Endothelial cell of umbilical vein (primary cell): ENCODE measurements at regions not wholly inside any gene's neighbourhood (a gene's known extent, or its start where the extent isn't known, plus 50 kb on each side); places are given as distances from the start of the nearest gene placed in this dataset.

ENCODE experiments used
- BruUV-seq: library from RNA; stranded (reverse); fragments of 400-500 nt; replicated peaks from 2 replicates; lab custom pipeline; 2021; lab: Mats Ljungman, UMichigan
- CTCF ChIA-PET: fragments of 300-600, 350-600 bp; sonication (Branson Sonifier 250); formaldehyde crosslinking; loops from one replicate; lab custom pipeline; 2021; ENCODE audit warnings: antibody characterized with exemption, inconsistent platforms; lab: Charles Lee
- POLR2A ChIA-PET: fragments of 300-600, 350-600 bp; sonication (Branson Sonifier 250); formaldehyde crosslinking; loops from one replicate; lab custom pipeline; 2021; ENCODE audit warnings: antibody characterized with exemption, inconsistent platforms; lab: Charles Lee
- DNase-seq: peaks from one replicate; pipeline ENCODE4 v3.0.0-alpha.2; 2011; ENCODE audit warnings: low read depth, low spot score
- FAIRE-seq: peaks from 2 replicates; lab custom pipeline; 2011; peaks lifted over from hg19 to GRCh38; lab: Jason Lieb, UNC
- H2AFZ ChIP-seq: 2 replicates; pipeline ENCODE4 v1.6.0; 2012; ENCODE audit warnings: low read depth, low read length, control low read depth, inconsistent platforms
- H3K27ac ChIP-seq: 2 replicates; pipeline ENCODE4 v1.5.1; 2011; ENCODE audit warnings: low read depth, mild to moderate bottlenecking, control low read depth, low read length, moderate library complexity; ENCODE audit not compliant: insufficient read depth
- H3K27me3 ChIP-seq, 2 experiments: 2 replicates each; pipeline versions ENCODE4 v1.6.0 to v1.6.1; 2011; ENCODE audit warnings: low read length in 2 of 2, mixed read lengths in 1 of 2; ENCODE audit not compliant: control insufficient read depth in 2 of 2, insufficient read depth in 2 of 2
- H3K36me3 ChIP-seq, 2 experiments: 2 replicates in 1 of 2; 3 replicates in 1 of 2; pipeline ENCODE4 v1.5.1; 2011; ENCODE audit warnings: low read length in 2 of 2, mild to moderate bottlenecking in 1 of 2, moderate library complexity in 1 of 2; ENCODE audit not compliant: control insufficient read depth in 2 of 2, insufficient read depth in 2 of 2; ENCODE audit errors: extremely low read depth in 1 of 2
- H3K4me1 ChIP-seq: 3 replicates; pipeline ENCODE4 v1.5.1; 2011; ENCODE audit warnings: mild to moderate bottlenecking, low read length; ENCODE audit not compliant: control insufficient read depth, insufficient read depth; ENCODE audit errors: extremely low read depth
- H3K4me2 ChIP-seq: 2 replicates; pipeline ENCODE4 v1.6.1; 2011; ENCODE audit warnings: low read length, control low read depth, mixed read lengths; ENCODE audit not compliant: insufficient read depth
- H3K4me3 ChIP-seq, 3 experiments: fragments of 200-600 bp in 1 of 3; sonication (generic), shearing (Covaris generic) in 1 of 3; replicated peaks in 1 of 3; 2 replicates each; pipeline ENCODE4 v1.5.1; 2011 to 2016; ENCODE audit warnings: control low read depth in 3 of 3, low read length in 3 of 3, mild to moderate bottlenecking in 2 of 3, inconsistent platforms in 1 of 3, low read depth in 1 of 3, moderate library complexity in 1 of 3; ENCODE audit not compliant: insufficient read depth in 1 of 3
- H3K79me2 ChIP-seq: 2 replicates; pipeline ENCODE4 v1.6.0; 2012; ENCODE audit warnings: low read length, inconsistent platforms; ENCODE audit not compliant: control insufficient read depth, insufficient read depth
- H3K9ac ChIP-seq: replicated peaks from 2 replicates; pipeline ENCODE3; 2011; ENCODE audit warnings: low read length, control low read depth; ENCODE audit not compliant: insufficient read depth; ENCODE audit errors: extremely low read depth
- H3K9me1 ChIP-seq: replicated peaks from 3 replicates; pipeline ENCODE4 v1.6.0; 2011; ENCODE audit warnings: mild to moderate bottlenecking, low read length; ENCODE audit not compliant: control insufficient read depth, insufficient read depth; ENCODE audit errors: extremely low read depth
- H3K9me3 ChIP-seq: replicated peaks from 2 replicates; pipeline ENCODE4 v1.5.1; 2012; ENCODE audit warnings: low read length, inconsistent platforms; ENCODE audit not compliant: control insufficient read depth, insufficient read depth
- H4K20me1 ChIP-seq: replicated peaks from 2 replicates; pipeline ENCODE3; 2011; ENCODE audit warnings: mild to moderate bottlenecking, low read length; ENCODE audit not compliant: control insufficient read depth, insufficient read depth; ENCODE audit errors: extremely low read depth
- CTCF ChIP-seq, 2 donors: IDR thresholded peaks; 1 replicate in 1 of 2; 2 replicates in 1 of 2; pipeline ENCODE4 v1.5.1; 2011; ENCODE audit warnings: low read length in 2 of 2, mild to moderate bottlenecking in 2 of 2, moderate library complexity in 2 of 2, control low read depth in 1 of 2, inconsistent platforms in 1 of 2, low read depth in 1 of 2; ENCODE audit not compliant: insufficient read depth in 1 of 2; ENCODE audit errors: extremely low read depth in 1 of 2
- GATA2 ChIP-seq: IDR thresholded peaks from 2 replicates; pipeline ENCODE4 v1.7.0; 2011; ENCODE audit warnings: low read depth, mild to moderate bottlenecking, moderate library complexity, mixed read lengths, low read length; ENCODE audit not compliant: insufficient read length, insufficient read depth
- JUN ChIP-seq: IDR thresholded peaks from 2 replicates; pipeline ENCODE4 v1.6.1; 2011; ENCODE audit warnings: borderline replicate concordance, low read depth; ENCODE audit not compliant: insufficient read length, insufficient read depth
- MAX ChIP-seq: IDR thresholded peaks from 2 replicates; pipeline ENCODE4 v1.6.1; 2011; ENCODE audit not compliant: insufficient read depth, insufficient read length
- POLR2A ChIP-seq: IDR thresholded peaks from 2 replicates; pipeline ENCODE4 v1.6.1; 2012; ENCODE audit warnings: low read depth, mild to moderate bottlenecking, control low read depth, low read length
- dilution Hi-C: fragments of 300-500 bp; cut with MboI; formaldehyde crosslinking; loops from one replicate; pipeline ENCODE4 v1.15.0; 2019; ENCODE audit warnings: low sequenced_read_pairs; ENCODE audit not compliant: extremely low pct_ligation_motif_present
- intact Hi-C: fragments of 100-400 bp; cut with micrococcal nuclease; formaldehyde crosslinking; loops from one replicate; pipeline ENCODE4 v1.10.0; 2022

DNA sequence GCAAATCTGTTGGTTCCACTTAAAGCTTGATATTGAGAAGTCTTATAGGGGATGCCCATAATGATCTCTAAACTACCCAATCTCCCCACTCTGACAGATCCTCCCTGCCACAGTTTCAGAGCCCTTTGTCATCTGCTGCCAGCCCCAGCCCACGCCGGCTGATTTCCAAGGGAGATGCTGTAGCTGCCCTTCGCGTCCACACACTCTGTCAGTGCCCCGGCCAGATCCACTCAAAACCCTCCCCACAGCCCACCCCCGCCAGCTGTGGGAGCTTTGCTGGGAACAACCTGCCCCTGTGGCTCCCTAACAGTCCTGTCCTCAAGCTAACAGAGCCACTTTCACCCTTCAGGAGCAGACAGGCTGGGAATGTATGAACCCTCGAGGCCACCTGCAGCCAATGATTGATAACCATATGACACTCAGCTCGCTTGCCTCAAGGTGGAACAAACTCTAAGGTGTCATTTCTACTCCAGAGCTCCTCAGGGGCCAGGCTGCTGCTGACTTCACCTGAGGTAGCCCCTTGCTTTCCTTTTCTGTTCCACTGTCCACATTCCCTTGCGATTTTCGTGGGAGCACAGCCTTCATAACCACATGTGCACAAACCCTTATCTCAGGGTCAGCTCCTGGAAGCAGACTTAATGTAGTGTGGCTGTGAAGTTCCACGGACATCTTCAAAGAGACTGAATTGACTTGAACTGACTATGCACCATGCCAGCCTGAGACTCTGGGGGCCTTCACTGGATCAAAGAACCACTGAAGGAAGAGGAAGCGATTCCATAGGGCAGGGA, 92.6 kb upstream of the LGALSL start:
- Histone ChIP-seq H3K9me3 (no peaks in the 10 kb centered on the region), H3K36me3 (no peaks in the 10 kb centered on the region), H3K4me1 (peaks cover 3% of the 10 kb centered on the region), H3K79me2 (no peaks in the 10 kb centered on the region), H3K4me3 (no peak overlapping the region), H3K27me3 (peaks cover 0 to 16% of the 10 kb centered on the region in 2 experiments), H3K9me1 (no peaks in the 10 kb centered on the region), H2AFZ (no peak overlapping the region), H4K20me1 (no peaks in the 10 kb centered on the region), H3K4me2 (no peak overlapping the region), H3K9ac (no peak overlapping the region), H3K27ac (no peak overlapping the region)
- no peak for TF ChIP-seq GATA2
- TF ChIP-seq MAX = no peak
- no peak for TF ChIP-seq JUN
- TF ChIP-seq CTCF (IDR thresholded peaks at IDR 0.05; ENCODE audit: extremely low read depth in 1 of 2, insufficient read depth in 1 of 2, low read depth in 1 of 2, low read length in 2 of 2) = no peak
- no peak for TF ChIP-seq POLR2A
- DNase-seq (no peak), FAIRE-seq (no peak)
- ChIA-PET CTCF (interaction anchor here (0.9 to 2.2 kb wide), 7 partner anchors 10 to 126 kb away, joined by 3 to 18 read pairs (median 3); no protein-coding TSS in a partner anchor), POLR2A (no interaction called here)
- dilution Hi-C loops (no loop called here), intact Hi-C loops (no loop called here)
- BruUV-seq = no TSS peak
